Liver (tissue), 8 donors: ENCODE measurements at regions not wholly inside any gene's neighbourhood (a gene's known extent, or its start where the extent isn't known, plus 50 kb on each side); places are given as distances from the start of the nearest gene placed in this dataset.

Source experiments
- DNase-seq: peaks from one replicate; pipeline ENCODE4 v3.0.0-alpha.2; 2017; ENCODE audit warnings: low spot score
- H3K27ac ChIP-seq, 2 donors: one replicate each; pipeline ENCODE4 v1.7.0; 2013; ENCODE audit warnings: inconsistent platforms in 2 of 2, low read length in 2 of 2, control low read depth in 1 of 2, low read depth in 1 of 2, mild to moderate bottlenecking in 1 of 2
- H3K27me3 ChIP-seq, 4 donors: one replicate each; pipeline versions ENCODE4 v1.6.1 to v1.7.0; 2013; ENCODE audit warnings: low read length in 3 of 4, inconsistent platforms in 1 of 4, mild to moderate bottlenecking in 1 of 4, moderate library complexity in 1 of 4; ENCODE audit not compliant: control insufficient read depth in 4 of 4, insufficient read depth in 4 of 4
- H3K36me3 ChIP-seq, 4 donors: one replicate each; pipeline versions ENCODE4 v1.6.1 to v1.7.0; 2013; ENCODE audit warnings: low read length in 3 of 4, mild to moderate bottlenecking in 3 of 4, low read depth in 1 of 4, moderate library complexity in 1 of 4; ENCODE audit not compliant: control insufficient read depth in 4 of 4, insufficient read depth in 3 of 4
- H3K4me1 ChIP-seq, 4 donors: one replicate each; pipeline versions ENCODE4 v1.6.1 to v1.7.0; 2013; ENCODE audit warnings: low read length in 3 of 4, mild to moderate bottlenecking in 3 of 4, moderate library complexity in 1 of 4; ENCODE audit not compliant: control insufficient read depth in 4 of 4, insufficient read depth in 4 of 4
- H3K4me3 ChIP-seq, 3 donors: one replicate each; pipeline versions ENCODE4 v1.6.1 to v1.7.0; 2013; ENCODE audit warnings: low read length in 3 of 3, control low read depth in 1 of 3, low read depth in 1 of 3, mild to moderate bottlenecking in 1 of 3
- H3K9ac ChIP-seq, 2 donors: one replicate each; pipeline ENCODE4 v1.7.0; 2013; ENCODE audit warnings: low read length in 2 of 2, mild to moderate bottlenecking in 2 of 2, moderate library complexity in 2 of 2, control low read depth in 1 of 2, low read depth in 1 of 2
- H3K9me3 ChIP-seq, 4 donors: one replicate each; pipeline versions ENCODE4 v1.6.1 to v1.7.0; 2013; ENCODE audit warnings: low read length in 3 of 4; ENCODE audit not compliant: control insufficient read depth in 4 of 4
- EGR1 ChIP-seq, 2 donors: IDR thresholded peaks; 2 replicates each; pipeline ENCODE4 v1.6.1; 2016 to 2018; ENCODE audit warnings: antibody characterized with exemption in 2 of 2, low read depth in 2 of 2
- FOXA1 ChIP-seq: IDR thresholded peaks from 2 replicates; pipeline ENCODE4 v1.6.1; 2016; ENCODE audit warnings: antibody characterized with exemption
- GABPA ChIP-seq, 2 donors: IDR thresholded peaks in 1 of 2; conservative IDR thresholded peaks in 1 of 2; 2 replicates each; pipeline ENCODE4 v1.6.1; 2016; ENCODE audit warnings: antibody characterized with exemption in 2 of 2, mild to moderate bottlenecking in 1 of 2, moderate library complexity in 1 of 2
- HNF4A ChIP-seq, 2 donors: conservative IDR thresholded peaks; 2 replicates each; pipeline ENCODE4 v1.6.1; 2016; ENCODE audit warnings: antibody characterized with exemption in 2 of 2, mild to moderate bottlenecking in 2 of 2
- HNF4G ChIP-seq: IDR thresholded peaks from 2 replicates; pipeline ENCODE4 v1.6.1; 2016; ENCODE audit warnings: antibody characterized with exemption
- JUND ChIP-seq, 2 donors: IDR thresholded peaks; 2 replicates each; pipeline ENCODE4 v1.6.1; 2016; ENCODE audit warnings: antibody characterized with exemption in 2 of 2
- MAX ChIP-seq: IDR thresholded peaks from 2 replicates; pipeline ENCODE4 v1.6.1; 2016; ENCODE audit warnings: antibody characterized with exemption
- RAD21 ChIP-seq, 2 donors: IDR thresholded peaks; 2 replicates each; pipeline ENCODE4 v1.6.1; 2016; ENCODE audit warnings: antibody characterized with exemption in 2 of 2, mild to moderate bottlenecking in 2 of 2
- RXRA ChIP-seq, 2 donors: IDR thresholded peaks; 2 replicates each; pipeline ENCODE4 v1.6.1; 2017 to 2018; ENCODE audit warnings: antibody characterized with exemption in 2 of 2, mild to moderate bottlenecking in 1 of 2
- TAF1 ChIP-seq: conservative IDR thresholded peaks from 2 replicates; pipeline ENCODE4 v1.6.1; 2016; ENCODE audit warnings: antibody characterized with exemption, mild to moderate bottlenecking
- WGBS: extraction: QIAGEN DNeasy Blood & Tissue Kit; methylation state at CpG from one replicate; pipeline ENCODE4 v1.1.7; 2013; 5-methylcytosine and 5-hydroxymethylcytosine counted together
- TF ChIP-seq, protein P1 (sequence below): fragments of 150-350 bp; IDR thresholded peaks from 2 replicates; pipeline ENCODE4 v1.5.1; 2017; ENCODE audit warnings: improper control_type of control experiment, low read depth, low read length; ENCODE audit not compliant: missing input control
- TF ChIP-seq, protein P2 (sequence below): IDR thresholded peaks from 2 replicates; pipeline ENCODE4 v1.6.1; 2016; ENCODE audit warnings: antibody characterized with exemption, mild to moderate bottlenecking
- TF ChIP-seq, protein P3 (sequence below): IDR thresholded peaks from 2 replicates; pipeline ENCODE4 v1.6.1; 2016; ENCODE audit warnings: antibody characterized with exemption
- donor health status: healthy.
- donor health status: healthy.
- donor health status: healthy.
- donor health status: healthy.
- donor health status: healthy.

- Histone ChIP-seq H3K27ac (no peak overlapping the region), H3K9me3 (peaks cover 0 to 5% (median under 1%) of the 10 kb centered on the region in 4 donors), H3K27me3 (no peaks in the 10 kb centered on the region), H3K36me3 (no peaks in the 10 kb centered on the region), H3K9ac (no peak overlapping the region), H3K4me3 (no peak overlapping the region), H3K4me1 (no peaks in the 10 kb centered on the region)
- no peak for DNase-seq
- TF ChIP-seq GABPA (IDR thresholded peaks at IDR 0.05 in 1 of 2, conservative IDR thresholded peaks at IDR 0.05 in 1 of 2): no peak
Observed at GRCh38 chr3:34934660-34935059, 704.7 kb upstream of the ARPP21 start.

GRCh38 chr3:34938784-34939183 is 700.5 kb upstream of the ARPP21 start:
- H3K9ac ChIP-seq: no peak overlapping the region
- H3K4me3 ChIP-seq: no peak overlapping the region
- WGBS: 84% methylated on average over 1 of the region's 1 CpG
- no peaks in the 10 kb centered on the region for H3K36me3 ChIP-seq
- H3K4me1 ChIP-seq: no peaks in the 10 kb centered on the region
- H3K27ac ChIP-seq: no peak overlapping the region
- peaks cover 0 to 2% (median 0%) of the 10 kb centered on the region in 4 donors for H3K9me3 ChIP-seq
- no peaks in the 10 kb centered on the region for H3K27me3 ChIP-seq
- no peak for TF ChIP-seq HNF4G
- no peak for TF ChIP-seq MAX
- no peak for TF ChIP-seq EGR1 (IDR thresholded peaks at IDR 0.05; ENCODE audit: low read depth in 2 of 2)
- TF ChIP-seq HNF4A (conservative IDR thresholded peaks at IDR 0.05): no peak
- no peak for TF ChIP-seq TAF1
- TF ChIP-seq, protein P1, sequence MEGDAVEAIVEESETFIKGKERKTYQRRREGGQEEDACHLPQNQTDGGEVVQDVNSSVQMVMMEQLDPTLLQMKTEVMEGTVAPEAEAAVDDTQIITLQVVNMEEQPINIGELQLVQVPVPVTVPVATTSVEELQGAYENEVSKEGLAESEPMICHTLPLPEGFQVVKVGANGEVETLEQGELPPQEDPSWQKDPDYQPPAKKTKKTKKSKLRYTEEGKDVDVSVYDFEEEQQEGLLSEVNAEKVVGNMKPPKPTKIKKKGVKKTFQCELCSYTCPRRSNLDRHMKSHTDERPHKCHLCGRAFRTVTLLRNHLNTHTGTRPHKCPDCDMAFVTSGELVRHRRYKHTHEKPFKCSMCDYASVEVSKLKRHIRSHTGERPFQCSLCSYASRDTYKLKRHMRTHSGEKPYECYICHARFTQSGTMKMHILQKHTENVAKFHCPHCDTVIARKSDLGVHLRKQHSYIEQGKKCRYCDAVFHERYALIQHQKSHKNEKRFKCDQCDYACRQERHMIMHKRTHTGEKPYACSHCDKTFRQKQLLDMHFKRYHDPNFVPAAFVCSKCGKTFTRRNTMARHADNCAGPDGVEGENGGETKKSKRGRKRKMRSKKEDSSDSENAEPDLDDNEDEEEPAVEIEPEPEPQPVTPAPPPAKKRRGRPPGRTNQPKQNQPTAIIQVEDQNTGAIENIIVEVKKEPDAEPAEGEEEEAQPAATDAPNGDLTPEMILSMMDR: no peak
- TF ChIP-seq RAD21 (IDR thresholded peaks at IDR 0.05): no peak
- TF ChIP-seq, protein P2, sequence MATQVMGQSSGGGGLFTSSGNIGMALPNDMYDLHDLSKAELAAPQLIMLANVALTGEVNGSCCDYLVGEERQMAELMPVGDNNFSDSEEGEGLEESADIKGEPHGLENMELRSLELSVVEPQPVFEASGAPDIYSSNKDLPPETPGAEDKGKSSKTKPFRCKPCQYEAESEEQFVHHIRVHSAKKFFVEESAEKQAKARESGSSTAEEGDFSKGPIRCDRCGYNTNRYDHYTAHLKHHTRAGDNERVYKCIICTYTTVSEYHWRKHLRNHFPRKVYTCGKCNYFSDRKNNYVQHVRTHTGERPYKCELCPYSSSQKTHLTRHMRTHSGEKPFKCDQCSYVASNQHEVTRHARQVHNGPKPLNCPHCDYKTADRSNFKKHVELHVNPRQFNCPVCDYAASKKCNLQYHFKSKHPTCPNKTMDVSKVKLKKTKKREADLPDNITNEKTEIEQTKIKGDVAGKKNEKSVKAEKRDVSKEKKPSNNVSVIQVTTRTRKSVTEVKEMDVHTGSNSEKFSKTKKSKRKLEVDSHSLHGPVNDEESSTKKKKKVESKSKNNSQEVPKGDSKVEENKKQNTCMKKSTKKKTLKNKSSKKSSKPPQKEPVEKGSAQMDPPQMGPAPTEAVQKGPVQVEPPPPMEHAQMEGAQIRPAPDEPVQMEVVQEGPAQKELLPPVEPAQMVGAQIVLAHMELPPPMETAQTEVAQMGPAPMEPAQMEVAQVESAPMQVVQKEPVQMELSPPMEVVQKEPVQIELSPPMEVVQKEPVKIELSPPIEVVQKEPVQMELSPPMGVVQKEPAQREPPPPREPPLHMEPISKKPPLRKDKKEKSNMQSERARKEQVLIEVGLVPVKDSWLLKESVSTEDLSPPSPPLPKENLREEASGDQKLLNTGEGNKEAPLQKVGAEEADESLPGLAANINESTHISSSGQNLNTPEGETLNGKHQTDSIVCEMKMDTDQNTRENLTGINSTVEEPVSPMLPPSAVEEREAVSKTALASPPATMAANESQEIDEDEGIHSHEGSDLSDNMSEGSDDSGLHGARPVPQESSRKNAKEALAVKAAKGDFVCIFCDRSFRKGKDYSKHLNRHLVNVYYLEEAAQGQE: no peak
- no peak for TF ChIP-seq RXRA (IDR thresholded peaks at IDR 0.05)
- no peak for DNase-seq

- no peak overlapping the region for H3K27ac ChIP-seq
- no peak for DNase-seq
- H3K4me3 ChIP-seq: no peak overlapping the region
- H3K9me3 ChIP-seq: peaks cover 0 to 2% (median 0%) of the 10 kb centered on the region in 4 donors
- H3K36me3 ChIP-seq: no peaks in the 10 kb centered on the region
- TF ChIP-seq JUND (IDR thresholded peaks at IDR 0.05): no peak
- TF ChIP-seq EGR1 (IDR thresholded peaks at IDR 0.05; ENCODE audit: low read depth in 2 of 2): no peak
- TF ChIP-seq TAF1: no peak
- TF ChIP-seq RXRA (IDR thresholded peaks at IDR 0.05): no peak
- TF ChIP-seq MAX: no peak
- TF ChIP-seq, protein P3, sequence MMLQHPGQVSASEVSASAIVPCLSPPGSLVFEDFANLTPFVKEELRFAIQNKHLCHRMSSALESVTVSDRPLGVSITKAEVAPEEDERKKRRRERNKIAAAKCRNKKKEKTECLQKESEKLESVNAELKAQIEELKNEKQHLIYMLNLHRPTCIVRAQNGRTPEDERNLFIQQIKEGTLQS: no peak
- TF ChIP-seq FOXA1: no peak
- TF ChIP-seq RAD21 (IDR thresholded peaks at IDR 0.05): no peak
- H3K4me1 ChIP-seq: no peaks in the 10 kb centered on the region
- H3K27me3 ChIP-seq: no peaks in the 10 kb centered on the region
- no peak overlapping the region for H3K9ac ChIP-seq
Observed at GRCh38 chr3:34942256-34942655, 697.1 kb upstream of the ARPP21 start.
